ENCODE measurements at regions not wholly inside any gene's neighbourhood (a gene's known extent, or its start where the extent isn't known, plus 50 kb on each side); places are given as distances from the start of the nearest gene placed in this dataset.
"Not testable (repeated sequence)": the region's sequence is repeated elsewhere in the genome, so short reads cannot be mapped to it uniquely, and the experiment has no call there.

DNA sequence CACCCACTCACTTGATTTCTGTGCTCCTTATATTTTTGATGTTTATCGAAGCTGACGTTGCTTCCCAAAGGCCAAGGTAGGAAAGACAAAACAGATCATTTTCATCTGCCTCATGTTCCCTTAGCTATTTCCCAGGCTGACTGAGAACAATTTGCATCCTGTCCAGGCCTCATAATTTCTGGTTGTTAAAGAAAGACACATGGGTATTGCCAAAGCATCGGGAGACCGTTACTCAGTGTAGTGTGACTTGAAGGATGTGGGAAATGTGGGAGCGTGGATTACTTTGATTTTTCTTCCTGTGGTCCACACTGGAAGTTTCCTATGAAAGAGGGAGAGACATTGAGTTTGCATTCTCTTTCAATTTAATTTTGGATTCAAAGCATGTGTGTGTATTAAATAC is 204.6 kb downstream of the TRIB2 start:
- no peaks in the 10 kb centered on the region for H3K4me1 Mint-ChIP-seq
- no peaks in the 10 kb centered on the region for H3K36me3 Mint-ChIP-seq
- no peak overlapping the region for H3K4me3 Mint-ChIP-seq
- peaks cover 0 to 1% (median 0%) of the 10 kb centered on the region in 3 donors for H3K9me3 Mint-ChIP-seq
- no peak overlapping the region for H3K27ac Mint-ChIP-seq
- H3K27me3 Mint-ChIP-seq, result peaks cover 12% of the 10 kb centered on the region

DNA sequence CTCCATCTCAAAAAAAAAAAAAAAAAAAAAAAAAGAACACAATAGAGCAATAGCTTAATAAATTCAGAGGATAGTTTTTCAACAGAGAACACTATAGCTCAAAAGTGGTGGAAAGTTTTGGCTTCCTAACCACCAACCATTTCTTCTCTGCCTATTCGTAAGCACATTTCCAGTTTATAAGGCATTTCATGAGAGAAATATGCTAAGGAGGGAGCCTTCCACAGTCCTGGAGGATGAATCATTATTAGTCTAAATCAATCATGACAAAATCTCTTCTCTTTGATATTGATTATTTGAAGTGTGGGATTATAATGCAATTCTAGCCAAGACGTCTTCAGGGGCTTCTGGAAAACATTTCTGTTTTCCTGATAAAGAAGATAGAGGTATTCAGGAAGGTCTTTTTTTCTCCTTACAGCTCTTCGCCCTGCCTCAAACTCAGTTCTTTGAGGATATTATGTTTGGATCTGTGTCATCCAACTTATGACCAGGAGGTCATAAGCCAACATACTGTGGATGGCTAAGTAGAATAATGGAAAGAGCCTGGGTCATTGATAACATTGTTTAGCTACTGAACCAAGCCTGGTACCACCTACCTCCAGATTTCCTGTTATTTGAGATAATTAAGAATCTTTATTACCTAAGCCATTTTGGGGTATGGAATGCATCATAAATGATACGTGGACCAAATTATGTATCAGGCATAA is 207.3 kb downstream of the TRIB2 start:
- Mint-ChIP-seq H3K27ac (no peak overlapping the region), H3K27me3 (peaks cover 8% of the 10 kb centered on the region), H3K4me3 (no peak overlapping the region)

GRCh38 chr2:12926641-12927040 is 209.9 kb downstream of the TRIB2 start:
- H3K4me3 Mint-ChIP-seq, H3K36me3 Mint-ChIP-seq, H3K9me3 Mint-ChIP-seq, H3K27me3 Mint-ChIP-seq, H3K27ac Mint-ChIP-seq: not testable (repeated sequence)
- H3K4me1 Mint-ChIP-seq, result peaks cover 4 to 13% (median 11%) of the 10 kb centered on the region in 3 donors

More for the DNA sequence above, 207.3 kb downstream of the TRIB2 start:
- Mint-ChIP-seq H3K4me1 (peaks cover 0 to 9% (median 4%) of the 10 kb centered on the region in 3 donors), H3K36me3 (no peaks in the 10 kb centered on the region), H3K9me3 (peaks cover 0 to 1% (median 0%) of the 10 kb centered on the region in 3 donors)

GRCh38 chr2:12928197-12928774 is 211.6 kb downstream of the TRIB2 start:
- Mint-ChIP-seq H3K36me3 (no peaks in the 10 kb centered on the region), H3K9me3 (no peaks in the 10 kb centered on the region), H3K27me3 (no peaks in the 10 kb centered on the region)

DNA sequence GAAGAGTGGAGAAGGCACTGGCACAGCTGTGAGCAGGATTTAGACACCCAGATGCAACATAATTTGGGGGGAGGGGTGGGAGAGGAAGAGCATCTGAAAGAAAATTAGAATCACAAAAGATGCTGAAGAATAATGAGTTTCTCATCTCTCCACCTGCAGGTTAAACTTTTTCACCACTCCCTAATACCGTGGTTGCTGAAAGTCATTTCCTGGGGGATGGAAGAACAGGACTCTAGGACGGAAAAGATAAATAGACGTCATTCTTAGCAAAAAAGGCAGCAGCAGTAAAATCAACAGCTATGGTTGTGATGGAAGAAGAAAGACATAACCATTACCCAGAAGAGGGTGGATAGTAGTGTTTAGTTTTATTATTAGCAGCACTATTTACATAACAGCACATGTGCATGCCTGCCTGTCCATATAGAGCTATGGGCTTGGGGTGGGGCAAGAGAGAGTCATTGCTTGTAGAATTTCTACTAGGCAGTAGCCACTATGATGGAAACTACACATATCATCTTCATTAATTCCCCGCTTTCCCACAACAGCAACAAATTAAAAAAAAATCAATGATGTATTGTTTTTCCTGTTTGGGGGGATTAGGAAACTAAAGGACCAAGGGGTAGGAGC is 212.2 kb downstream of the TRIB2 start:
- Mint-ChIP-seq H3K27ac (no peak overlapping the region), H3K9me3 (no peaks in the 10 kb centered on the region), H3K4me1 (peaks cover 4 to 13% (median 11%) of the 10 kb centered on the region in 3 donors), H3K4me3 (no peak overlapping the region), H3K27me3 (no peaks in the 10 kb centered on the region), H3K36me3 (no peaks in the 10 kb centered on the region)

More at GRCh38 chr2:12928197-12928774, 211.6 kb downstream of the TRIB2 start:
- Mint-ChIP-seq H3K4me1 (peaks cover 4 to 13% (median 11%) of the 10 kb centered on the region in 3 donors), H3K27ac (no peak overlapping the region), H3K4me3 (no peak overlapping the region)

DNA sequence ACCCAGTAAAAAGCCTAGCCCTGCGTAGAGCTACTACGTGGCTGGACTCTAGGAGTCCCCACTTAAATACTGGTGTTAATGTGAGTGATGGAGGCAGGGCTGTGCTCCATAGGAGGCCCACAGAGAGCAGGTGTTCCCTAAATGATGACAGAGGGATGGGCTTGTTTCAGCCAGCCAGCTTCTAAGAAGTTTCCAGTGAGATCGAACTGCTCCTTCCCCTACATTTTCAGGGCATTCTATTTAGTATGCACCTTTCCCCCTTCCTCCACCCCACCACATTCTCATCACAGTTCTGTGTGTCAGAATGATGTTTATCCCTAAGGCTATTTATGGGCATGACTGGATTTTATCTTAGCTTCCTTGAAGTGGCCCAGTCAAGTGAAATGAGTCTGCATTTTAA is 213.0 kb downstream of the TRIB2 start:
- no peak overlapping the region for H3K27ac Mint-ChIP-seq
- H3K9me3 Mint-ChIP-seq, result no peaks in the 10 kb centered on the region
- no peaks in the 10 kb centered on the region for H3K27me3 Mint-ChIP-seq

DNA sequence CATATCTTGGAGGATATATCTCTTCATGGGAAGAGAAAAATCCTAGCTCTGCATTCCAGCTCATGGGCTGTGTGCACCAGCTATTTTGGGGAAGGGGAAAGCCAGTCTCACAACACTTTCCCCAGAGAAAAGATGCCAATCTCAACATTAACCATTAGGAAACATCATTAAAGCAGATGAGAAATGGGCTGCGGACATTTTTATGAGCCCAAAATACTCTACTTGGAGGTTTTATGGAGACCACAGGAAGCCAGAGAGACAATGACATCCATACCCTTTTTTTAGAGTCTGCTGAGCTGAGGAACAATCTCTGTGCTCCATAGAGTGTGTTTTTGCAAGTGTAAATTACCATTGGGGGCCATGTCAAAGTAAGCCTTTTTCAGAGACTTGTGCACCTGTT is 213.7 kb downstream of the TRIB2 start:
- Mint-ChIP-seq H3K4me1 (peaks cover 4 to 13% (median 11%) of the 10 kb centered on the region in 3 donors), H3K4me3 (no peak overlapping the region), H3K9me3 (no peaks in the 10 kb centered on the region), H3K27me3 (no peaks in the 10 kb centered on the region), H3K27ac (no peak overlapping the region), H3K36me3 (no peaks in the 10 kb centered on the region)

More for the DNA sequence above, 213.0 kb downstream of the TRIB2 start:
- H3K4me1 Mint-ChIP-seq, result peaks cover 4 to 13% (median 11%) of the 10 kb centered on the region in 3 donors
- no peak overlapping the region for H3K4me3 Mint-ChIP-seq
- H3K36me3 Mint-ChIP-seq, result no peaks in the 10 kb centered on the region

DNA sequence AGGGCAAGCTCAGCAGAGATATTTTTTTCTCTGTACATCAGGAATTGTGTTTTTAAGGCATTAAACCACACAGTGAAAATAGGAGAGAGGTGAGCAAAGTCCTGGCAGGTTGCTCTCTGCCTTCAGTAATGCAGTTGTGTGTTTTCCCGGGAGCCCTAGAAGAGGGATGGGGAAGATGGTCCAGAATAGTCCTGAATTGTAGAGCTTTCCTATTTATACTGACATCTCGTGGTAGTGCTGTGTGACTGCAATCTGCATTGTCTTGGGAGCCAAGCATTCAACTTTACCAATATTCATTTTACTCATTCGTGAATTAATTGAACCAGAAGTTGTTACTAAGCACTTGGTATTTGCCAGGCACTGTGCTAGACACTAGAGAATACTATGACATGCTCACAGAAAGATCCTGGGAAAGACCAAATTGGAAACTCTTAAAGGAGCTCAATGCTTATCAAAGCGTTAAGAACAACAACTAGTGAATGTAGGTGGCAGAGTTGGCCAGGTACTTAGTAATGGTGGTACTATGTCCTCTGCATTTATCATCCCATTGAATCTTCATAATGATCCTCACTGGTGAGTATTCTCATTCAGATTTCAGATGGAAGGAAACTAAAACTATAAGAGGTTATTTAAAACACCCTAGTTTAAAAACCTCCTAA is 214.6 kb downstream of the TRIB2 start:
- Mint-ChIP-seq H3K36me3 (no peaks in the 10 kb centered on the region), H3K9me3 (no peaks in the 10 kb centered on the region), H3K4me1 (peaks cover 4 to 13% (median 11%) of the 10 kb centered on the region in 3 donors), H3K27ac (no peak overlapping the region), H3K4me3 (no peak overlapping the region), H3K27me3 (no peaks in the 10 kb centered on the region)

GRCh38 chr2:12932192-12932591 is 215.5 kb downstream of the TRIB2 start:
- H3K9me3 Mint-ChIP-seq, result no peaks in the 10 kb centered on the region
- no peak overlapping the region for H3K27ac Mint-ChIP-seq
- H3K36me3 Mint-ChIP-seq, result no peaks in the 10 kb centered on the region
- no peak overlapping the region for H3K4me3 Mint-ChIP-seq
- H3K4me1 Mint-ChIP-seq, result peaks cover 4 to 13% (median 11%) of the 10 kb centered on the region in 3 donors
- H3K27me3 Mint-ChIP-seq, result no peaks in the 10 kb centered on the region

- Mint-ChIP-seq H3K27me3 (no peaks in the 10 kb centered on the region), H3K4me1 (peaks cover under 1 to 7% (median 3%) of the 10 kb centered on the region in 3 donors), H3K27ac (no peak overlapping the region), H3K9me3 (no peaks in the 10 kb centered on the region), H3K36me3 (no peaks in the 10 kb centered on the region), H3K4me3 (no peak overlapping the region)
Measured at GRCh38 chr2:12934146-12934756, 217.5 kb downstream of the TRIB2 start.

GRCh38 chr2:12935222-12935621 is 218.5 kb downstream of the TRIB2 start:
- Mint-ChIP-seq H3K36me3 (no peaks in the 10 kb centered on the region), H3K9me3 (no peaks in the 10 kb centered on the region), H3K4me3 (no peak overlapping the region), H3K4me1 (peaks cover 0 to 4% (median 2%) of the 10 kb centered on the region in 3 donors), H3K27me3 (no peaks in the 10 kb centered on the region), H3K27ac (no peak overlapping the region)

- Mint-ChIP-seq H3K4me1 (peaks cover 0 to 4% (median 2%) of the 10 kb centered on the region in 3 donors), H3K4me3 (no peak overlapping the region), H3K36me3 (no peaks in the 10 kb centered on the region), H3K27me3 (no peaks in the 10 kb centered on the region), H3K27ac (no peak overlapping the region), H3K9me3 (no peaks in the 10 kb centered on the region)
Measured at GRCh38 chr2:12935796-12936195, 219.1 kb downstream of the TRIB2 start.

- peaks cover 4% of the 10 kb centered on the region for H3K36me3 Mint-ChIP-seq
- no peaks in the 10 kb centered on the region for H3K4me1 Mint-ChIP-seq
- peaks cover 4% of the 10 kb centered on the region for H3K27me3 Mint-ChIP-seq
- no peak overlapping the region for H3K4me3 Mint-ChIP-seq
- peaks cover 0 to 7% (median 0%) of the 10 kb centered on the region in 3 donors for H3K9me3 Mint-ChIP-seq
- H3K27ac Mint-ChIP-seq, result no peak overlapping the region
Measured at GRCh38 chr2:12941203-12941602, 224.5 kb downstream of the TRIB2 start.

- peaks cover 0 to 3% (median 0%) of the 10 kb centered on the region in 3 donors for H3K4me1 Mint-ChIP-seq
- no peaks in the 10 kb centered on the region for H3K9me3 Mint-ChIP-seq
- H3K4me3 Mint-ChIP-seq, result no peak overlapping the region
- peak overlapping the region in 1 of 3 donors; percentile 38 for H3K27ac Mint-ChIP-seq
- H3K36me3 Mint-ChIP-seq, result no peaks in the 10 kb centered on the region
- peaks cover 13% of the 10 kb centered on the region for H3K27me3 Mint-ChIP-seq
Measured at GRCh38 chr2:12948231-12948960, 231.7 kb downstream of the TRIB2 start.

All from IgD-negative memory B cell (primary cell).